Right ventricle myocardium superior (tissue), 1 donor: ENCODE measurements at regions not wholly inside any gene's neighbourhood (a gene's known extent, or its start where the extent isn't known, plus 50 kb on each side); places are given as distances from the start of the nearest gene placed in this dataset.

ENCODE experiments used
- ATAC-seq: fragments of 200-7000 bp; cut with Tn5 transposase; one replicate; pipeline ENCODE4 v1.9.1; 2020; ENCODE audit warnings: mild to moderate bottlenecking; ENCODE audit not compliant: poor library complexity
- DNase-seq: peaks from one replicate; pipeline ENCODE4 v3.0.0-alpha.2; 2020
- intact Hi-C: fragments of 100-400 bp; cut with DNase I; formaldehyde crosslinking; loops from one replicate; pipeline ENCODE4 v1.11.2; 2022
- donor health status: DM: no; HTN: yes; CAD: no; lungs with severe emphysema.

- ATAC-seq, result no peak
- intact Hi-C loops, result no loop called here
- no peak for DNase-seq
Observed at GRCh38 chr4:83177182-83177581, 62.7 kb upstream of the PLAC8 start.

DNA sequence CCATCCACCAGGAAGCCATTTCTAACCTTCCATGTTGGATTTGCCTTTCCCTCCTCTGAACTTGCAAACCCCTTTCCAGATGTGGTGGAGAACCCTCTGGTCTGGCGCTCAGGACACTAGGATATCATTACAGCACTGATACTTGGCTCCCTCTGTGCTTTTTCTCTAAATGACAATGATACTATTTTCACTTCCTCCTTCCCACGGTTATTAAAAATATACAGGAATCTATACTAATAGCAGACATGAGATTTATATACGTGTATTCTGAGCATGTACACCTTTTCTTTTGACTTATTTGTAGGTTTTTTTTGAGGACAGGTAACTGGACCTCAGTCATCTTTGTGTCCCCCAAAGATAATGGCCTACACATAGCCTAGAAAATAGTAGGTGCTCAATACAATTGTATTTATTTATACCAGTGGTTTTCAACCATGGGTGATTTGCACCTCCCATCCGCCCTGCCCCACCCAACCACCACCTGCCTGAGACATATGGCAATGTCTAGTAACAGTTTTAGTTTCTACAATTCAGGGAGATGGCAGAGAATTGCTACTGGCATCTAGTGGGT is 60.4 kb upstream of the PLAC8 start:
- no peak for ATAC-seq
- intact Hi-C loops, result no loop called here

DNA sequence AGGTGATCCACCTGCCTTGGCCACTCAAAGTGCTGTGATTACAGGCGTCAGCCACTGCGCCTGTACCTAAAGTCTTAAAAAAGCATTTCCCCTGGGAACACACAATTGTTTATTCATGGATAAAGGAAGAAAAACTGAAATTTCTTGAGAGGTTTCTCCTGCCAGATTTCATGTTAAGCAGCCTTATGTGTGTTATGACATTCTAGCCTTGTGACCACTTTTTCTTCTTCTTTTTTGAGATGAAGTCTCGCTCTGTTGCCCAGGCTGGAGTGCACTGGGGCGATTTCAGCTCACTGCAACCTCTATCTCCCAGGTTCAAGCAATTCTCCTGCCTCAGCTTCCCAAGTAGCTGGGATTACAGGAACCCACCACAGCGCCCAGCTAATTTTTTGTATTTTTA is 57.8 kb upstream of the PLAC8 start:
- intact Hi-C loops, result no loop called here
- DNase-seq (no peak), ATAC-seq (no peak)

More for the DNA sequence above, 60.4 kb upstream of the PLAC8 start:
- no peak for DNase-seq

- no peak for ATAC-seq
- DNase-seq, result no peak
- intact Hi-C loops, result no loop called here
Observed at GRCh38 chr4:83171436-83172039, 57.0 kb upstream of the PLAC8 start.

DNA sequence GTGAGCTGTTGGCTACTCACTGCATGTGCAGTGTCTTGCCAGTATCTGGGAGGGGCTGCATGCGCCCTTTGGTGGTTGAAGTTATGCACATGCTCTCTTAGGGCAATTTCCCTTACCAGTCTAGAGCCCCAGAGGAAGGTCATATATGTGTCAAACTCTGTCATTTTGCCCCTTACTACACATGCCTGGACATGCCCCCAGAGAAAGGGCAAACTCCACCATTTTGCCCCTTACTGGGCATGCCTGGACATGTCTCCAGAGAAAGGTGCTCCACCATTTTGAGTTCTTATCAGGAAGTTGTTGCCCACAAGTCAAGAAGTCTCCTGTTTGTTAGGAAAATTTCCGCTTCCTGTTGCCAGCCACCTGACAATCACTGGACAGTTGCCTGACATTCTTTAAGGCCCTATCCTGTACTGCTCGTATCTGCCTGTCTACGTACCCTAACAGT is 56.4 kb upstream of the PLAC8 start:
- intact Hi-C loops, result no loop called here
- ATAC-seq, result no peak
- no peak for DNase-seq
